DLD1 (cell line): ENCODE measurements at regions not wholly inside any gene's neighbourhood (a gene's known extent, or its start where the extent isn't known, plus 50 kb on each side); places are given as distances from the start of the nearest gene placed in this dataset.

Experiments
- in situ Hi-C: cut with HindIII; loops from 2 replicates; pipeline ENCODE4 v1.10.0; 2017; ENCODE audit warnings: low sequenced_read_pairs

DNA sequence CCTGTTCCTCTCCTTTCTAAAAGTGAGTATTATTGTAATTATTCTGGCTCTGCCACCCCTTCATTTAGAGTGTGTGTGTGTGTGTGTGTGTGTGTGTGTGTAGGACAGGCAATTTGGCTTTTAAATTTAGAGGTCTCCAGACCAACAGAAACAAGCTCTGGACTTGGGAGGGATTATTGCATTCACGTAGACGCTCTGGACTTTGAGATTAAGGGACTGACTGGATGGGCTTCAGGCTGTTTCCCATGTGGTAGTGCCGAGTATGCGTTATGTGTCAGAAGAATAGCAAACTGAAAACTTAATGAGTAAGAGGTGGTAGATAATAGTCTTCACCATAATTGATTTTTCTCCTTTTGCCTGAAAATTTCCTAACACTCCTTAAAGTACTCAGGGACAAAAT lies 281.9 kb downstream of the USP25 start:
- in situ Hi-C loops: no loop called here

DNA sequence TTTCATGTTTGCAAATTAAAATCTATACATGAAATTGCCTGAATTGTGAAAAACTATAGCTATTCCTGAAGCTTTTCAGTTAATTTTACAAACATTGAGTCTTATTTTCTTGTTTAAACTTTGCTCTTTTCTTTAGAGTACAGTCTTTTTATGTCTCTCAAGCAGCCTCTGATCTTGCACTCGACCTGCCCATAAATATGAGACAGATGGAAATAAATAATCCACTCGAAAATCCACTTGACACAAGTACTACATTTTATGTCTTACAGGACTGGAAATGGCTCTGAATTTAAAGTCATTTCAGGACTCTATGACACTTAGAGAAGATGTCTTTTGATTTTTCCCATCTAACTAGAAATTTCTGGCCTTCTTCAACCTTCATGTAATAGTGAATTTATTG lies 283.8 kb downstream of the USP25 start:
- in situ Hi-C loops: no loop called here

DNA sequence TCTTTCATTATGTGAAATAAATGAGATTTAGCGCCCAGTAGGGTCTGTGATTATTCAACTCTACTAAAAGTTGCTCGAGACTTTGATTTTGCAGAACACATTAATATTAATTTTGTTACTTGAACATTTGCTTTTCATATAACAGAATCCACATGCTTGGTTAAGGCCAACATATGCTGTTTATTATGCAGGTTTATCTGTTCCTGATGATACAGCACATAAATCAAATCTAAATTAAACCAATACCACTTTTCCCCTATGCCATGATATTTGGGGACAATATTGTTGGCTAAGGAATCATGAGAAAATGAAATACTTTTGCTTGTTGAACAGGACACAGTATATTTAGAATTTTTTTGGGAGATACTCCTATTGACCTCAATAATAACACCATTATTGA lies 291.1 kb downstream of the USP25 start:
- in situ Hi-C loops: no loop called here

DNA sequence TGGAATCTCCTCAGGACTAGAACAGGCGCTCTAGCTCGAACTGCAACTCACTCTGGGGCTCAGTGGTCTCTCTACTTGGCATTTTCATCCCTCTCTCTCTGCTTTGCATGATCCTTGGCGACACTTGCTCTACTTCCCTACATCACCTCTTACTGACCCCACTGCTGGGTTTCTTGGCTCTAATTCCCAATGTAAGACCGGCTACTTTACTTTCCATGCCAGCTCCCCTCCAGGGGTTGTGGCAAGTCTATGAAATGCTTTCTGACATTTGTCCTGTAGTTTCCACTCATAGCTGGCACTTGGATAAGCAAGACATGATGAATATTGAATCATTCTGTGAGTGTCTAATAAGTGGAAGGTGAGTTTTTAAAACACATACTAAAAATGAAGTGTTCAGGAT lies 292.3 kb downstream of the USP25 start:
- in situ Hi-C loops: no loop called here

DNA sequence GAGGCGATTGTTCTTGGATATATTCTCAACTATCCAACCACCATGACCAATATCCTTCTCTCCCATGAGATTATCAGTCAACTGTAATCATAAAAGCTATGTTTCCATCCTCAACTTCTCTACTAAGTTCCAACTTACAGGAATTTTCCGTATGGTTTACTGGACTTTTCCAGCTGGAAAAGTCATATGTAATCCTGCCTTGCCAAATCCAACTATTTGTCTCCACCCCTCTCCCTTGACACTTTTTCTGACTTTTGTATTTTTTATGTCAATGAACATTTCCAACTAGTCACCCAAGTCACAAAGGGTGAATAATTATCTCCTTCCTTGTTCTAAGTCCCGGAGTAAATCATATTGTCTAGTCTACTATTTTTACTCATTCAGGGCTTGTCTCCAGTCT lies 293.1 kb downstream of the USP25 start:
- in situ Hi-C loops: no loop called here

- in situ Hi-C loops: no loop called here
Observed at GRCh38 chr21:16028142-16028541, 298.4 kb downstream of the USP25 start.

DNA sequence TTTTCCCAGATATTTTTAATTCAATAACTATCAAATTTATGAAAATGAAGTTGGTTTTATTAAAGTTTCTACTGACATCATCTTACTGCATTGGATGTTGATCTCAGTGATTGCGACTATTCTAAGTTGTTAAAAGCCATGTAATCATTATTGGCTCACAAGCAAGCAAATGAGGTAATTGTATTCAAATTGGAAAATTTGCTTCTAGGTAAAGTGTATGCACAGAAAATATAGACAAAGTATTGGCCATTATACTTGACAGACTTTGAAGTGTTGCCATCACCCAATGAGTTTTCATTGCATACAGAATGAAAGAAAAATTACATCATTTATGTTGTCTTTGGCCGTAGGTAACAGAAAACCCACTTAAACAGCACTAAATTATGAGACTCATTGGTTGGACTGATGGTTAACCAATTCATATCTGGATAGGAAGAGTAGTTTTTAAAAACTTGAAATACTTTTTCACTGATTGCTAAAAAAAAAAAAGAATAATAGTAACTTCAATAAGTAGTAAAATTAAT lies 299.2 kb downstream of the USP25 start:
- in situ Hi-C loops: no loop called here

- in situ Hi-C loops: no loop called here
Observed at GRCh38 chr21:16033193-16033592, 303.4 kb downstream of the USP25 start.

- in situ Hi-C loops: no loop called here
Observed at GRCh38 chr21:16034446-16035190, 304.8 kb downstream of the USP25 start.

- in situ Hi-C loops: no loop called here
Observed at GRCh38 chr21:16037421-16037955, 307.7 kb downstream of the USP25 start.

- in situ Hi-C loops: no loop called here
Observed at GRCh38 chr21:16040601-16041000, 310.8 kb downstream of the USP25 start.

DNA sequence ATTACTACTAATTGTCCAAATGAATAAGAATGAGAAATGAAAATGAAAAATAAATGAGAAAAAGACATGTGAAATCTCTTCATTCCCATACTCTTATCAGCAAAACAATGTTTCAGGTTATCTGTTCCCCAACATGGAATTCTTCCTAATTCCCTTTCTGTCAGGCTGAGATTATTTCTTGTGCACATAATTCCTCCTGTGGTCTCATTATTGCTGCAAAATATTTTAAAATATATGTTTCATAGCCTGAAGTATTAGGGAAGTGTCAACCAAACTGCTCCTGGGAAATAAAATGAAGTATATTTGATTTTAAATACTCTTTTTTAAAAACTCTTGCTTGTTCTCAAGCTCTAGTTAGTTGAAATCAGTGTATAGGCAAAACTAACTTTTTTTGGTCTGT lies 314.9 kb downstream of the USP25 start:
- in situ Hi-C loops: no loop called here

DNA sequence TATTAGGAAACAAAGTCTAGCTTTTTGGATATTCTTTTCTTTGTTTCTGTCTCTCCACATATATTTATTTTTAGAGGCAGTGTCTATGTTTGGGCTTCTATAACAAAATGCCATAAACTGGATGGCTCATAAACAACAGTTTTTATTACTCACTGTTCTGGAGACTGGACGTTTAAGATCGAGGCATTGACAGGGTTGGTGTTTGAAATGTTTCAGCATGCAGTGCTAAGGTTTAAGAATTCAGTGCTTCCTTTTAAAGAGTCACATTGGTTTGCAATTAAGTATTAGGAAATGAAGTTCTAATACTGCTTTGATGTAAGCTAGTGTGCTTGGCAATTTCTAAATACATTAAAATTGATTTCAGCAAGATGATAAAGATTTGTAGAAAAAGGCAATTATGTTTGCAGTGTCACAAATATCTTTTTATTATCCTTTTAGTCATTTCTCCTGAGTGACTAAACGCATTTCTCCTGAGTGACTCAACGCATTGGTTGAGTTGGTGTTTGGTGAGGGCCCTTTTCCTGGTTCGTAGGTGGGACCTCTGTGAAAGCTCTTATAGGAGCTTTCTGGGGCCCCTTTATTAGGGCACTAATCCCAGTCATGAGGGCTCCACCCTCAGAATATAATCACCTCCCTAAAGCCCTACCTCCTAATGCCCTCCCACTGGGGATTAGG lies 317.0 kb downstream of the USP25 start:
- in situ Hi-C loops: no loop called here

DNA sequence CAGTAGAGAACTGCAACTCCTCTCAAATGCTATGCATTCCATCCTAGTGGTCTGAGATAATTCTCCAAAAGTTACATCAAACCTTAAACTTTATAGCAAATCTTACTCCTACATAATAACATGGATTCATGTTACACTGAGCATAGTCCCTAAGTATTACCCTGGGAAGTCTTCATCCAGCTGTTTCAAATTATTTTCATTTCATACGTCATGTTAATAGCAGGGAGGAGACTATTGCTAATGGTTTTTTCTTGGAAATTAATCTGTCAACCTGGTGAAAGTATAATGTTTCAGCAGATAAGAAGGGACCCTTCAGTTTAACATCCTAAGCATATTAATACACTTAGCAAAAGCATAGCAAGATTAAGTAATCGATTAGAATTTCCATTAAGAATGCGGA lies 318.1 kb downstream of the USP25 start:
- in situ Hi-C loops: no loop called here

- in situ Hi-C loops: no loop called here
Observed at GRCh38 chr21:16055014-16055413, 325.2 kb downstream of the USP25 start.

DNA sequence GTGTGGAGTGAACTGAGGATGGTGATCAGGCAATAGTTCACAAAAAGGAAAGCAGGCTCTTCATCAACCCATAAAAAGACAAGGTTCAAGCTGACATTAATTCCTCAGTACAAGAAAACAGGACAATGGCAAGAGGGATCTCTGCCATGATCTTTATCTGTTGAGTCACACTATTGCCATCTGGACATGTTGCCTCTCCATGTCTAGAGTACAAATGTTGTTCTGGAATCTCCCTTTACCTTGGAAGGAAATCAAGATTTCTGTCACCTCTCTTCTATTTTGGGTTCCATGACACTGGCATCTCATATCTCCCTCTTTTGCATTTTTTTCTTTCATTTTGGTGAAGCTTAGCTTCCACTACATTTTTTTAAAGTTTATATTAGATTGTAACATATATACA lies 329.1 kb downstream of the USP25 start:
- in situ Hi-C loops: no loop called here

GRCh38 chr21:16059981-16060380 lies 330.2 kb downstream of the USP25 start:
- in situ Hi-C loops: no loop called here

GRCh38 chr21:16061194-16061593 lies 331.4 kb downstream of the USP25 start:
- in situ Hi-C loops: no loop called here

DNA sequence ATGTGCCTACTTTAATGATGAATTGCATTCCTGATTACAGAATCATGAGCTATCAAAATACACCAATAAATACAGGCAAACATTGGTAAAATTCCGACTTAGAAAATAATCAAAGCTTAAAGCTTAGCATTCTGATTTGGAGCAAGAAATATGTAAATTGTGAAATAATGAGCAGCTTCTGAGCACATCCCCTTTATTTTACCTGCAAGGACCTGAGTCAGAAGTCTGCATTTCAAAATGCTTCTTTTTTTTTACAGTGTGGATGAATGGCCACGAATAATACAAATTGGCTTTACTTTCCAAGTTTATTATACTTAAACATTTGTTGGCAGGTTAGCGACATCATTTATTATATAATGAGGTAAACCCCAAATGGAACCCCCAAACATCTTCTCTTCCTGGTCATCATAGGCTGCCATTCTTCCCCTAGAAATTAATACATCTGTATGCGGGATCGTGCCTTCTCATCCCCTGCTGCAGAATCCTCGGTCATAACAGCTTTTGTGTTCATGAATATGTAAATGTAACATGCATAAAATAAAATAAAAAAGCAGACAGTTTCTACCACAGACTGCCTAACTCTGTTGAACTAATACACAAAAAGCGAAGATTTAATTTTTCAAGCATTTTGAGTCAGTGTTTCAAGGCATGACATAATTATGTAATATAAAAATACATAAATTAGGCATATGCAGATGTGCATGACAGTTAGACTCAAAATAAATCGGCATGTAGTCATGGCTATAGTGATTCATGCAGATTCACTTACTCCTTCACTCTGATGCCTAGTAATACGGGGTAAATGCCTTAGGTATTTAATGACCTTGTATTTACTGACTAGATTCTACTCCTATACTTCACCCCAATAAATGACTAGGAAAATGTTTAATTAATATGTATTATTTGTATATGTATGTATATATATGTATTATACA lies 339.7 kb downstream of the USP25 start:
- in situ Hi-C loops: no loop called here

GRCh38 chr21:16070207-16070651 lies 340.4 kb downstream of the USP25 start:
- in situ Hi-C loops: no loop called here

GRCh38 chr21:16071092-16071491 lies 341.3 kb downstream of the USP25 start:
- in situ Hi-C loops: no loop called here
